BE2C (cell line): ENCODE measurements at regions not wholly inside any gene's neighbourhood (a gene's known extent, or its start where the extent isn't known, plus 50 kb on each side); places are given as distances from the start of the nearest gene placed in this dataset.

Source experiments
- DNase-seq: peaks from one replicate; pipeline ENCODE4 v3.0.0-alpha.2; 2020
- H3K27me3 ChIP-seq: fragments of 250-450 bp; sonication (Bioruptor Pico); 2 replicates; pipeline ENCODE4 v1.5.1; 2020; ENCODE audit warnings: mild to moderate bottlenecking
- H3K36me3 ChIP-seq: fragments of 250-450 bp; sonication (Bioruptor Pico); 2 replicates; pipeline ENCODE4 v1.5.1; 2020; ENCODE audit warnings: mild to moderate bottlenecking
- H3K4me1 ChIP-seq: fragments of 250-450 bp; sonication (Bioruptor Pico); 2 replicates; pipeline ENCODE4 v1.5.1; 2020
- H3K4me3 ChIP-seq: 2 replicates; pipeline ENCODE4 v1.5.1; 2011; ENCODE audit warnings: low read depth, low read length
- H3K9me3 ChIP-seq: fragments of 250-450 bp; sonication (Bioruptor Pico); 2 replicates; pipeline ENCODE4 v1.5.1; 2020
- CTCF ChIP-seq: IDR thresholded peaks from 2 replicates; pipeline ENCODE4 v1.5.1; 2012; ENCODE audit warnings: mild to moderate bottlenecking, low read depth, low read length

GRCh38 chr7:24407965-24408364 is 124.0 kb downstream of the NPY start:
- H3K27me3 ChIP-seq = peaks cover 4% of the 10 kb centered on the region; the same call in 1 of the 2 replicates
- no peaks in the 10 kb centered on the region for H3K9me3 ChIP-seq

GRCh38 chr7:24408798-24409430 is 124.9 kb downstream of the NPY start:
- peaks cover 4% of the 10 kb centered on the region; the same call in 1 of the 2 replicates for H3K27me3 ChIP-seq
- no peaks in the 10 kb centered on the region for H3K4me1 ChIP-seq
- no peak for DNase-seq
- no peak overlapping the region for H3K4me3 ChIP-seq
- no peaks in the 10 kb centered on the region for H3K36me3 ChIP-seq
- H3K9me3 ChIP-seq = no peaks in the 10 kb centered on the region
- TF ChIP-seq CTCF = no peak

More at GRCh38 chr7:24407965-24408364, 124.0 kb downstream of the NPY start:
- Histone ChIP-seq H3K4me3 (no peak overlapping the region), H3K36me3 (no peaks in the 10 kb centered on the region), H3K4me1 (no peaks in the 10 kb centered on the region)
- TF ChIP-seq CTCF = no peak
- no peak for DNase-seq

- Histone ChIP-seq H3K4me1 (no peaks in the 10 kb centered on the region), H3K36me3 (no peaks in the 10 kb centered on the region), H3K9me3 (no peaks in the 10 kb centered on the region), H3K4me3 (no peak overlapping the region), H3K27me3 (peaks cover 4% of the 10 kb centered on the region; the same call in 1 of the 2 replicates)
- no peak for TF ChIP-seq CTCF
- no peak for DNase-seq
These were observed 125.5 kb downstream of the NPY start for GRCh38 chr7:24409431-24410024.

GRCh38 chr7:24411226-24411625 is 127.2 kb downstream of the NPY start:
- no peak for TF ChIP-seq CTCF
- no peaks in the 10 kb centered on the region for H3K27me3 ChIP-seq
- H3K9me3 ChIP-seq = no peaks in the 10 kb centered on the region
- H3K36me3 ChIP-seq = no peaks in the 10 kb centered on the region
- H3K4me1 ChIP-seq = no peaks in the 10 kb centered on the region
- no peak overlapping the region for H3K4me3 ChIP-seq
- no peak for DNase-seq

GRCh38 chr7:24417526-24418120 is 133.6 kb downstream of the NPY start:
- no peaks in the 10 kb centered on the region for H3K27me3 ChIP-seq
- TF ChIP-seq CTCF = no peak
- no peaks in the 10 kb centered on the region for H3K36me3 ChIP-seq
- H3K9me3 ChIP-seq = no peaks in the 10 kb centered on the region; the same call in 1 of the 2 replicates
- H3K4me1 ChIP-seq = no peaks in the 10 kb centered on the region
- no peak for DNase-seq
- H3K4me3 ChIP-seq = no peak overlapping the region

GRCh38 chr7:24419077-24419476 is 135.1 kb downstream of the NPY start:
- DNase-seq = peak; percentile 11
- Histone ChIP-seq H3K4me1 (no peaks in the 10 kb centered on the region), H3K27me3 (no peaks in the 10 kb centered on the region), H3K9me3 (no peaks in the 10 kb centered on the region; the same call in 1 of the 2 replicates), H3K4me3 (no peak overlapping the region), H3K36me3 (no peaks in the 10 kb centered on the region)
- TF ChIP-seq CTCF = no peak
